Colonic mucosa (tissue), 4 donors: ENCODE measurements at regions not wholly inside any gene's neighbourhood (a gene's known extent, or its start where the extent isn't known, plus 50 kb on each side); places are given as distances from the start of the nearest gene placed in this dataset.

Source experiments
- DNase-seq: peaks from one replicate; pipeline ENCODE4 v3.0.0-alpha.2; 2020
- H3K27ac ChIP-seq: fragments of 200-600 bp; one replicate; pipeline ENCODE4 v1.8.0; 2021
- H3K27me3 ChIP-seq: fragments of 200-600 bp; one replicate; pipeline ENCODE4 v1.8.0; 2021
- H3K36me3 ChIP-seq: fragments of 200-600 bp; one replicate; pipeline ENCODE4 v1.8.0; 2021
- H3K4me1 ChIP-seq: fragments of 200-600 bp; one replicate; pipeline ENCODE4 v1.8.0; 2021; ENCODE audit warnings: mild to moderate bottlenecking
- H3K4me3 ChIP-seq: fragments of 200-600 bp; one replicate; pipeline ENCODE4 v1.8.0; 2021
- H3K9ac ChIP-seq, 2 donors: one replicate each; pipeline ENCODE4 v1.7.0; 2013; ENCODE audit warnings: control low read depth in 2 of 2, low read depth in 2 of 2, low read length in 2 of 2
- H3K9me3 ChIP-seq: fragments of 200-600 bp; one replicate; pipeline ENCODE4 v1.8.0; 2021
- CTCF ChIP-seq: fragments of 200-600 bp; IDR thresholded peaks from one replicate; pipeline ENCODE4 v1.8.0; 2022; ENCODE audit warnings: antibody characterized with exemption, mild to moderate bottlenecking
- intact Hi-C: fragments of 100-400 bp; cut with DNase I; formaldehyde crosslinking; loops from one replicate; pipeline ENCODE4 v1.14.1; 2022
- donor health status: healthy.
- donor health status: DM: no; HTN: no; CAD: no.
- donor health status: DM: no; HTN: no; CAD: no.

- no peaks in the 10 kb centered on the region for H3K9me3 ChIP-seq
- intact Hi-C loops, result no loop called here
These were observed 53.9 kb upstream of the GALNT5 start for GRCh38 chr2:157203651-157204050.

GRCh38 chr2:157204401-157204800 lies 53.1 kb upstream of the GALNT5 start:
- Histone ChIP-seq H3K9ac (no peak overlapping the region), H3K27ac (no peak overlapping the region), H3K36me3 (no peaks in the 10 kb centered on the region), H3K4me3 (no peak overlapping the region), H3K9me3 (no peaks in the 10 kb centered on the region), H3K4me1 (no peaks in the 10 kb centered on the region), H3K27me3 (no peaks in the 10 kb centered on the region)
- DNase-seq, result no peak
- no peak for TF ChIP-seq CTCF
- intact Hi-C loops, result no loop called here

More at GRCh38 chr2:157203651-157204050, 53.9 kb upstream of the GALNT5 start:
- Histone ChIP-seq H3K27ac (no peak overlapping the region), H3K9ac (no peak overlapping the region), H3K36me3 (no peaks in the 10 kb centered on the region), H3K4me1 (no peaks in the 10 kb centered on the region), H3K27me3 (no peaks in the 10 kb centered on the region), H3K4me3 (no peak overlapping the region)
- TF ChIP-seq CTCF, result no peak
- DNase-seq, result no peak

DNA sequence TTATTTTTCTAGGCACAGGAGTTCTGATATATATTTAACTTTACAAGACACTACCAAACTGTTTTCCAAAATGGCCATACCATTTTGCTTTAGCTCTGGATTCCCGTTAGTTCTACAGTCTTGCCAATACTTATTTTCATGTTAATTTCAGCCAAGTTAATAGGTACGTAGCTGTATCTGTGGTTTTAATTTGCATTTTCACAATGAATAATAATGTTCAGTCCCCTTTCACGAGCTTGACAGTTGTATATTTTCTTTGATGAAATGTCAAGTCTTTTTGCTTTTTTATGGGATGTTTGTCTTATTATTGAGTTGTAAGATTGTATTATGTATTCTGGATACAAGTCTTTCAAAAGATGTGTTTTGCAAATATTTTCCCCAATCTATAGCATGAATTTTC lies 50.6 kb upstream of the GALNT5 start:
- Histone ChIP-seq H3K9me3 (no peaks in the 10 kb centered on the region), H3K9ac (no peak overlapping the region), H3K27ac (no peak overlapping the region), H3K4me1 (no peaks in the 10 kb centered on the region), H3K36me3 (no peaks in the 10 kb centered on the region), H3K27me3 (no peaks in the 10 kb centered on the region), H3K4me3 (no peak overlapping the region)
- intact Hi-C loops, result no loop called here
- no peak for DNase-seq
- no peak for TF ChIP-seq CTCF
